Astrocyte (in vitro differentiated cells and primary cell): ENCODE measurements at regions not wholly inside any gene's neighbourhood (a gene's known extent, or its start where the extent isn't known, plus 50 kb on each side); places are given as distances from the start of the nearest gene placed in this dataset.

ENCODE experiments used
- DNase-seq: peaks from one replicate; pipeline ENCODE4 v3.0.0-alpha.2; 2010; ENCODE audit warnings: low read depth
- FAIRE-seq: peaks from 2 replicates; lab custom pipeline; 2011; peaks lifted over from hg19 to GRCh38; lab: Jason Lieb, UNC
- H2AFZ ChIP-seq: 2 replicates; pipeline ENCODE4 v1.6.0; 2012; ENCODE audit warnings: low read depth, low read length, inconsistent platforms
- H3K27ac ChIP-seq: 2 replicates; pipeline ENCODE4 v1.5.1; 2011; ENCODE audit warnings: low read depth, low read length, inconsistent platforms
- H3K27me3 ChIP-seq: 2 replicates; pipeline ENCODE4 v1.6.0; 2011; ENCODE audit warnings: low read length, inconsistent platforms; ENCODE audit not compliant: insufficient read depth
- H3K36me3 ChIP-seq: 2 replicates; pipeline ENCODE4 v1.5.1; 2011; ENCODE audit warnings: low read length, inconsistent platforms; ENCODE audit not compliant: insufficient read depth
- H3K4me1 ChIP-seq: 2 replicates; pipeline ENCODE4 v1.5.1; 2011; ENCODE audit warnings: low read length, inconsistent platforms; ENCODE audit not compliant: insufficient read depth
- H3K4me2 ChIP-seq: 2 replicates; pipeline ENCODE4 v1.6.0; 2012; ENCODE audit warnings: low read length, inconsistent platforms
- H3K4me3 ChIP-seq: 2 replicates; pipeline ENCODE4 v1.5.1; 2011; ENCODE audit warnings: low read depth, mild to moderate bottlenecking, low read length, inconsistent platforms; ENCODE audit not compliant: insufficient read depth
- H3K79me2 ChIP-seq: 2 replicates; pipeline ENCODE4 v1.6.0; 2012; ENCODE audit warnings: mild to moderate bottlenecking, low read length, inconsistent platforms; ENCODE audit not compliant: insufficient read depth
- H3K9ac ChIP-seq: 2 replicates; pipeline ENCODE4 v1.6.0; 2012; ENCODE audit warnings: mild to moderate bottlenecking, low read length, inconsistent platforms
- H3K9me3 ChIP-seq: 2 replicates; pipeline ENCODE4 v1.5.1; 2012; ENCODE audit warnings: low read depth, mild to moderate bottlenecking, low read length, inconsistent platforms; ENCODE audit not compliant: insufficient read depth
- H4K20me1 ChIP-seq: 2 replicates; pipeline ENCODE4 v1.6.0; 2012; ENCODE audit warnings: low read length, inconsistent platforms; ENCODE audit not compliant: insufficient read depth
- H3K27ac Mint-ChIP-seq: one replicate; pipeline ENCODE4 v1.8.0; 2021; ENCODE audit warnings: mild to moderate bottlenecking, mixed read lengths; ENCODE audit not compliant: unreplicated experiment
- H3K27me3 Mint-ChIP-seq: one replicate; pipeline ENCODE4 v1.8.0; 2021; ENCODE audit warnings: low read depth, mixed read lengths; ENCODE audit not compliant: unreplicated experiment
- H3K36me3 Mint-ChIP-seq: one replicate; pipeline ENCODE4 v1.8.0; 2021; ENCODE audit warnings: low read depth, mixed read lengths; ENCODE audit not compliant: unreplicated experiment
- H3K4me1 Mint-ChIP-seq: one replicate; pipeline ENCODE4 v1.8.0; 2021; ENCODE audit warnings: low read depth, mixed read lengths; ENCODE audit not compliant: unreplicated experiment
- H3K4me3 Mint-ChIP-seq: one replicate; pipeline ENCODE4 v1.8.0; 2021; ENCODE audit warnings: mild to moderate bottlenecking, moderate library complexity, mixed read lengths; ENCODE audit not compliant: unreplicated experiment
- H3K9me3 Mint-ChIP-seq: one replicate; pipeline ENCODE4 v1.8.0; 2021; ENCODE audit warnings: mild to moderate bottlenecking, mixed read lengths; ENCODE audit not compliant: unreplicated experiment
- EZH2 ChIP-seq: IDR thresholded peaks from 2 replicates; pipeline ENCODE4 v1.6.1; 2012; ENCODE audit warnings: mild to moderate bottlenecking, low read length, inconsistent platforms; ENCODE audit not compliant: insufficient read depth
- TF ChIP-seq, protein P1 (sequence below): IDR thresholded peaks from 2 replicates; pipeline ENCODE4 v1.5.1; 2011; ENCODE audit warnings: low read depth, mild to moderate bottlenecking, inconsistent platforms, low read length, moderate library complexity; ENCODE audit not compliant: insufficient read depth

DNA sequence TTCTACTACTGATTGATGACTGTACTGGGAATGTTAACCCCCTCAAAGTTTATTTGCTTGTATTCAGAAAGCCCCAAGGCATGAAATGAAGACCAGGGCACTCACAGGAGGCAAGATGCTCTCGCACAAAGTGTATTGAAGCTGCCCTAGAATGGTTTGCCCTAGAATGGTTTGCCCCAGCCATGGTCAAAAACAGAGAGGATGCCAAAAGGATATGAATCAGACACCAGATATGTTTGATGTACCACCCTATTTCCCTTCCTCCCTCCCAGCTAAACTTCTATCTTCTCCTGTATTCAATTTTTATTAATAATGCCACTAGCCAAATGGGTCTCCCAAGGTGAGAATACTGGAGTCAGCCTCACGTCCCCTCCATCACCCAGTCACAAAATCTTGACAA is 101.3 kb downstream of the TMCO5A start:
- H4K20me1 ChIP-seq = no peaks in the 10 kb centered on the region
- no peak overlapping the region for H2AFZ ChIP-seq
- no peak overlapping the region for H3K4me3 Mint-ChIP-seq
- H3K36me3 ChIP-seq = no peaks in the 10 kb centered on the region
- H3K4me3 ChIP-seq = no peak overlapping the region
- H3K9me3 Mint-ChIP-seq = no peaks in the 10 kb centered on the region
- TF ChIP-seq, protein P1, sequence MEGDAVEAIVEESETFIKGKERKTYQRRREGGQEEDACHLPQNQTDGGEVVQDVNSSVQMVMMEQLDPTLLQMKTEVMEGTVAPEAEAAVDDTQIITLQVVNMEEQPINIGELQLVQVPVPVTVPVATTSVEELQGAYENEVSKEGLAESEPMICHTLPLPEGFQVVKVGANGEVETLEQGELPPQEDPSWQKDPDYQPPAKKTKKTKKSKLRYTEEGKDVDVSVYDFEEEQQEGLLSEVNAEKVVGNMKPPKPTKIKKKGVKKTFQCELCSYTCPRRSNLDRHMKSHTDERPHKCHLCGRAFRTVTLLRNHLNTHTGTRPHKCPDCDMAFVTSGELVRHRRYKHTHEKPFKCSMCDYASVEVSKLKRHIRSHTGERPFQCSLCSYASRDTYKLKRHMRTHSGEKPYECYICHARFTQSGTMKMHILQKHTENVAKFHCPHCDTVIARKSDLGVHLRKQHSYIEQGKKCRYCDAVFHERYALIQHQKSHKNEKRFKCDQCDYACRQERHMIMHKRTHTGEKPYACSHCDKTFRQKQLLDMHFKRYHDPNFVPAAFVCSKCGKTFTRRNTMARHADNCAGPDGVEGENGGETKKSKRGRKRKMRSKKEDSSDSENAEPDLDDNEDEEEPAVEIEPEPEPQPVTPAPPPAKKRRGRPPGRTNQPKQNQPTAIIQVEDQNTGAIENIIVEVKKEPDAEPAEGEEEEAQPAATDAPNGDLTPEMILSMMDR = no peak
- TF ChIP-seq EZH2 = no peak
- no peak for FAIRE-seq
- no peaks in the 10 kb centered on the region for H3K36me3 Mint-ChIP-seq
- H3K9ac ChIP-seq = no peak overlapping the region
- H3K79me2 ChIP-seq = no peaks in the 10 kb centered on the region
- no peak for DNase-seq
- H3K4me1 Mint-ChIP-seq = peaks cover 11% of the 10 kb centered on the region
- no peak overlapping the region for H3K27ac ChIP-seq
- peaks cover 17% of the 10 kb centered on the region for H3K4me1 ChIP-seq
- no peak overlapping the region for H3K27ac Mint-ChIP-seq
- no peaks in the 10 kb centered on the region for H3K9me3 ChIP-seq
- no peaks in the 10 kb centered on the region for H3K27me3 Mint-ChIP-seq
- no peaks in the 10 kb centered on the region for H3K27me3 ChIP-seq
- no peak overlapping the region for H3K4me2 ChIP-seq

DNA sequence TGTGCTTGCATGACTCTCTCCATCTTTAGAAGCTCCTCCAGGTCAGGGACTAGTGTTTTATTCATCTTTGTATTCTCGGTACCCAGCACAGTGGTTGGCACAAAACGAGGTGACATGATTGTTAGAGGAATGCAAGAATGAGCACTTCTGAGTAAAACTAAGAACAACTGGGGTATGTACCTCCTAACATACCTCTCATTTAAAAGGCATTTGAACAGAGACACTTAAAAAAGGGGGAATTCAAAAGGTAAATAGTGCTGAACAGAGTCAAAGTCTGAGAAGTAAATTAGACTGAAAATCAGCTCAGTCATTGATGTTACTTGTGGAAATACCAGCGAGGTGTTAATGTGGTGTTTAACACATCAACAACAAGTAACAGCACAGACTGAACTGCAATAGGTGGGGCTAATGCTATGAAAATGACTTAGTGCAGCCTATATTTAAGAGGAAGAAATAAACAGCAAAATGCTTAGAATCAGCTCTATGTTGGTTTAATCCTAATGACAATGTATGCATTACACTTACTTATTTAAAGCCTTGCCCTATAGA is 102.4 kb downstream of the TMCO5A start:
- H3K4me3 ChIP-seq = no peak overlapping the region
- no peak overlapping the region for H3K9ac ChIP-seq
- no peak overlapping the region for H3K4me2 ChIP-seq
- no peak overlapping the region for H3K27ac ChIP-seq
- H2AFZ ChIP-seq = no peak overlapping the region
- no peaks in the 10 kb centered on the region for H3K27me3 ChIP-seq
- peaks cover 24% of the 10 kb centered on the region for H3K4me1 ChIP-seq
- Mint-ChIP-seq H3K9me3 (no peaks in the 10 kb centered on the region), H3K27me3 (no peaks in the 10 kb centered on the region), H3K4me3 (no peak overlapping the region), H3K36me3 (no peaks in the 10 kb centered on the region), H3K4me1 (peaks cover 19% of the 10 kb centered on the region), H3K27ac (no peak overlapping the region)
- TF ChIP-seq, protein P1 = no peak
- no peak for TF ChIP-seq EZH2
- H3K79me2 ChIP-seq = no peaks in the 10 kb centered on the region
- H3K9me3 ChIP-seq = no peaks in the 10 kb centered on the region
- FAIRE-seq (no peak), DNase-seq (no peak)
- H3K36me3 ChIP-seq = no peaks in the 10 kb centered on the region
- H4K20me1 ChIP-seq = no peaks in the 10 kb centered on the region

GRCh38 chr15:38038659-38039442 is 104.4 kb downstream of the TMCO5A start:
- H3K9me3 Mint-ChIP-seq = no peaks in the 10 kb centered on the region
- no peak overlapping the region for H3K4me3 ChIP-seq
- no peak overlapping the region for H3K9ac ChIP-seq
- no peaks in the 10 kb centered on the region for H3K9me3 ChIP-seq
- no peaks in the 10 kb centered on the region for H3K36me3 Mint-ChIP-seq
- no peak overlapping the region for H2AFZ ChIP-seq
- H3K27ac Mint-ChIP-seq = peak overlapping the region; percentile 66
- no peak for TF ChIP-seq EZH2
- TF ChIP-seq, protein P1 = no peak
- no peaks in the 10 kb centered on the region for H4K20me1 ChIP-seq
- H3K79me2 ChIP-seq = no peaks in the 10 kb centered on the region
- peak overlapping the region; percentile 50 for H3K4me2 ChIP-seq
- no peak overlapping the region for H3K4me3 Mint-ChIP-seq
- H3K4me1 ChIP-seq = peaks cover 33% of the 10 kb centered on the region
- no peaks in the 10 kb centered on the region for H3K27me3 Mint-ChIP-seq
- DNase-seq (peak; percentile 83), FAIRE-seq (peak; percentile 92)
- H3K36me3 ChIP-seq = no peaks in the 10 kb centered on the region
- peaks cover 30% of the 10 kb centered on the region for H3K4me1 Mint-ChIP-seq
- peak overlapping the region; percentile 69 for H3K27ac ChIP-seq
- no peaks in the 10 kb centered on the region for H3K27me3 ChIP-seq
